Ishikawa (cell line): ENCODE measurements at regions not wholly inside any gene's neighbourhood (a gene's known extent, or its start where the extent isn't known, plus 50 kb on each side); places are given as distances from the start of the nearest gene placed in this dataset.
A peak's percentile ranks its signal among the peaks of the same experiment; 100 is the strongest.

Source experiments
- CEBPB ChIP-seq: IDR thresholded peaks from 2 replicates; pipeline ENCODE4 v1.6.1; 2012
- CREB1 ChIP-seq: IDR thresholded peaks from 2 replicates; pipeline ENCODE4 v1.6.1; 2012; ENCODE audit warnings: low read depth
- EGR1 ChIP-seq: IDR thresholded peaks from 2 replicates; pipeline ENCODE4 v1.6.1; 2012
- EP300 ChIP-seq: IDR thresholded peaks from 2 replicates; pipeline ENCODE4 v1.6.1; 2012; ENCODE audit warnings: borderline replicate concordance
- FOXM1 ChIP-seq: IDR thresholded peaks from 2 replicates; pipeline ENCODE4 v1.6.1; 2012; ENCODE audit warnings: low read depth, borderline replicate concordance
- NFIC ChIP-seq: IDR thresholded peaks from 2 replicates; pipeline ENCODE4 v1.6.1; 2012
- RAD21 ChIP-seq: IDR thresholded peaks from 2 replicates; pipeline ENCODE4 v1.6.1; 2012; ENCODE audit warnings: low read depth
- TAF1 ChIP-seq: IDR thresholded peaks from 2 replicates; pipeline ENCODE4 v1.6.1; 2012; ENCODE audit warnings: low read depth, mild to moderate bottlenecking
- TCF12 ChIP-seq: IDR thresholded peaks from 2 replicates; pipeline ENCODE4 v1.6.1; 2012; ENCODE audit warnings: low read depth
- TEAD4 ChIP-seq: IDR thresholded peaks from 2 replicates; pipeline ENCODE4 v1.6.1; 2012
- YY1 ChIP-seq: IDR thresholded peaks from 2 replicates; pipeline ENCODE4 v1.6.1; 2012; ENCODE audit warnings: low read depth
- ZBTB7A ChIP-seq: IDR thresholded peaks from 2 replicates; pipeline ENCODE4 v1.6.1; 2012; ENCODE audit warnings: low read depth
- TF ChIP-seq, protein P1 (sequence below): IDR thresholded peaks from 2 replicates; pipeline ENCODE4 v1.6.1; 2012; ENCODE audit warnings: low read depth, mild to moderate bottlenecking
- TF ChIP-seq, protein P2 (sequence below): IDR thresholded peaks from 2 replicates; pipeline ENCODE4 v1.6.1; 2012
- TF ChIP-seq, protein P3 (sequence below): IDR thresholded peaks from 2 replicates; pipeline ENCODE4 v1.6.1; 2012

DNA sequence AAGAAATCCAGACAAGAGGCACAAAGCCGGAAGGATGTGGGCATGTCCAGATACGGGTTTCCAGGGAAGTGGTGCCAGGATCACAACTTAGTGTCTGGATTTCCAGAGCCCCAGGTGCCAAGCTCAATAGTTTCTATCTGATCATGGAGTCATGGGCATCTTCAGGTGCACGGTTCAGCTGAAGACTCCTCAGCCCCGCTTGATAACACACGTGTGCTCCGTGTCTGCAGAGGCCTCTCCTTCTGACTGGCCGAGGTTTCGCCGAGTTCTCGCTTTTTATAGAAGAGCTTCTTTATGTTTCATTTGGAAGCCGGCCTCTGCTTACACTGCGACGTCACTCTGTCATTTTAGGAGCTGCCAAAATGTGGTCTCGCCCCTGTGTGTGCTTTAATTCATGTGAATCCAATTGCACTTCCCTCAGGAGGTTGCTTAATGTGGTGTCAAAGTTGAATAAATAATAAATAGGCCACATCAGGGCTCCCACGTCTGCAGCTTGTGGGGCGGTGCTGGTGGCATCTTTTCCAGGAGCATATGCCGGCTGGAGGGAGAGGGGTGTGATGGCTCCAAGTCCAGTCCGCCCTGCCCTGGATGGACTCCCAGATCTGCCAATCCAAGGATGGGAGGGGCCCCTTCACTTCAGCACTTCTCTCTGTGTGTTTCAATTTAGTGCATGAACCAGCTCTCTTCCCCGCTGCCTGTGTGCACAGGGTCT, 1410.8 kb downstream of the TBC1D22A start:
- TF ChIP-seq NFIC (no peak), CREB1 (no peak), RAD21 (no peak)

DNA sequence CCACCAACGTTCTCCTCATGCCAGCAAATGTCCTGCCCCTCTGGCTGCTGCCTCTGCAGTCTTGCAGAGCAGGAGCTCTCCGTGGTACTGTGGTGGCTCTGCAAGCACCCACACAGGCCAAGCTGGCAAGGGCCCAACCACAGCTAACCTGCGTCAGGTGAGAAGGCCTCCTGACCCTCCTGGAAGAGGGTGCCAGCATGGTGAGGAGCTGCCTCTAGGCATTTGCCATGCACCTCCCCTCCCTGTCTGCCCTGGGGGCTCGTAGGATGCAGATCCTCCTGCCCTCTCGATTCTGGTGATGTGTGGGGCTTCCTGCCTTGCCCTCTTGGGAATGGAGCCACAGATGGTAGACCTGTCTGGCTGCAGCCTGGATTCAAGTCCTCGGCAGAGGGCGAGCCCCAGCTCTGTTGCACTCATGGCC, 1408.8 kb downstream of the TBC1D22A start:
- TF ChIP-seq, protein P1, sequence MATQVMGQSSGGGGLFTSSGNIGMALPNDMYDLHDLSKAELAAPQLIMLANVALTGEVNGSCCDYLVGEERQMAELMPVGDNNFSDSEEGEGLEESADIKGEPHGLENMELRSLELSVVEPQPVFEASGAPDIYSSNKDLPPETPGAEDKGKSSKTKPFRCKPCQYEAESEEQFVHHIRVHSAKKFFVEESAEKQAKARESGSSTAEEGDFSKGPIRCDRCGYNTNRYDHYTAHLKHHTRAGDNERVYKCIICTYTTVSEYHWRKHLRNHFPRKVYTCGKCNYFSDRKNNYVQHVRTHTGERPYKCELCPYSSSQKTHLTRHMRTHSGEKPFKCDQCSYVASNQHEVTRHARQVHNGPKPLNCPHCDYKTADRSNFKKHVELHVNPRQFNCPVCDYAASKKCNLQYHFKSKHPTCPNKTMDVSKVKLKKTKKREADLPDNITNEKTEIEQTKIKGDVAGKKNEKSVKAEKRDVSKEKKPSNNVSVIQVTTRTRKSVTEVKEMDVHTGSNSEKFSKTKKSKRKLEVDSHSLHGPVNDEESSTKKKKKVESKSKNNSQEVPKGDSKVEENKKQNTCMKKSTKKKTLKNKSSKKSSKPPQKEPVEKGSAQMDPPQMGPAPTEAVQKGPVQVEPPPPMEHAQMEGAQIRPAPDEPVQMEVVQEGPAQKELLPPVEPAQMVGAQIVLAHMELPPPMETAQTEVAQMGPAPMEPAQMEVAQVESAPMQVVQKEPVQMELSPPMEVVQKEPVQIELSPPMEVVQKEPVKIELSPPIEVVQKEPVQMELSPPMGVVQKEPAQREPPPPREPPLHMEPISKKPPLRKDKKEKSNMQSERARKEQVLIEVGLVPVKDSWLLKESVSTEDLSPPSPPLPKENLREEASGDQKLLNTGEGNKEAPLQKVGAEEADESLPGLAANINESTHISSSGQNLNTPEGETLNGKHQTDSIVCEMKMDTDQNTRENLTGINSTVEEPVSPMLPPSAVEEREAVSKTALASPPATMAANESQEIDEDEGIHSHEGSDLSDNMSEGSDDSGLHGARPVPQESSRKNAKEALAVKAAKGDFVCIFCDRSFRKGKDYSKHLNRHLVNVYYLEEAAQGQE = peak; percentile 79
- TF ChIP-seq CREB1 = no peak

DNA sequence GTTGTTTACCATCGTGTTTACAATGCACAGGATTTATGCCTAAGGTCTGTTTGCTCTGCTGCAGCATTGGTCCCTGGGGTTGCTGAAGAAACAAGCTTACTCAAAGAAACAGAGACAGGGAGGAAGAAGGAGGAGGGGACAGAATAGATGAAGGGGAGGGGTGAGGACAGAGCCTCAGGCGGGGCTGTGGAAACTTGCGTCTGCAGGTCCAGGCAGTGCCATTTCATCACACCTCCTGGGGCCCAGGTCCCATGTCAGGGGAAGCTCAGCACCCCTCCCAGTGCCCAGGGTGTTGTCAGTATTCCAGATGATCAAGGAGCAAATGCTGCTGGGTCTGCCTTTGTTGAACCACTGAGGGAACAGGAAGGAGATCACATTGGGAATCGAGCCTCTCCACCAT, 1406.8 kb downstream of the TBC1D22A start:
- TF ChIP-seq, protein P1 = no peak
- TF ChIP-seq TEAD4 (no peak), YY1 (no peak), TAF1 (no peak), EP300 (no peak), ZBTB7A (no peak), FOXM1 (no peak), EGR1 (no peak), RAD21 (no peak), TCF12 (no peak), CEBPB (no peak)
- TF ChIP-seq, protein P2, sequence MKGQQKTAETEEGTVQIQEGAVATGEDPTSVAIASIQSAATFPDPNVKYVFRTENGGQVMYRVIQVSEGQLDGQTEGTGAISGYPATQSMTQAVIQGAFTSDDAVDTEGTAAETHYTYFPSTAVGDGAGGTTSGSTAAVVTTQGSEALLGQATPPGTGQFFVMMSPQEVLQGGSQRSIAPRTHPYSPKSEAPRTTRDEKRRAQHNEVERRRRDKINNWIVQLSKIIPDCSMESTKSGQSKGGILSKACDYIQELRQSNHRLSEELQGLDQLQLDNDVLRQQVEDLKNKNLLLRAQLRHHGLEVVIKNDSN = no peak
- TF ChIP-seq, protein P3, sequence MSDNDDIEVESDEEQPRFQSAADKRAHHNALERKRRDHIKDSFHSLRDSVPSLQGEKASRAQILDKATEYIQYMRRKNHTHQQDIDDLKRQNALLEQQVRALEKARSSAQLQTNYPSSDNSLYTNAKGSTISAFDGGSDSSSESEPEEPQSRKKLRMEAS = no peak

DNA sequence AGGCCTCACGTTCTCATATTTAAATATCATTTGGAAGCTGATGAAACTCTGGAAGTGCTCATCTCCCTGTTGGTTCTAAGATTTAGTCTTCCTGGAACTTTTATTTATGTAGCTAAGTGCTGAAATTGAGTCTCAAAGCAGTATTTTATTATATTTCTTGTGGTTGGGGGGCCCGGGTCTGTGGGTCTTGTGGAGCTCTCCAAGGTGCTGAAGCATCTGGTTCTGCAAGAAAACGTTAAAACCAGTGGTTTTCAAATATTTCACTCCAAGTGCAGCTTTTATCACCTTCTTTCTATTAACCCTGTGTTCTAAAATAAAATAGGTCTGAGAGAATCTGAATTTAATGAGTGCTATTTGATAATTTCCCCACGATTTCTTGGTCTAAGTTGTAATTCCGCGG, 1404.8 kb downstream of the TBC1D22A start:
- TF ChIP-seq FOXM1 (no peak), RAD21 (no peak), CEBPB (no peak), CREB1 (no peak), EP300 (no peak)
- TF ChIP-seq, protein P1 = peak; percentile 84
- TF ChIP-seq, protein P3 = no peak

DNA sequence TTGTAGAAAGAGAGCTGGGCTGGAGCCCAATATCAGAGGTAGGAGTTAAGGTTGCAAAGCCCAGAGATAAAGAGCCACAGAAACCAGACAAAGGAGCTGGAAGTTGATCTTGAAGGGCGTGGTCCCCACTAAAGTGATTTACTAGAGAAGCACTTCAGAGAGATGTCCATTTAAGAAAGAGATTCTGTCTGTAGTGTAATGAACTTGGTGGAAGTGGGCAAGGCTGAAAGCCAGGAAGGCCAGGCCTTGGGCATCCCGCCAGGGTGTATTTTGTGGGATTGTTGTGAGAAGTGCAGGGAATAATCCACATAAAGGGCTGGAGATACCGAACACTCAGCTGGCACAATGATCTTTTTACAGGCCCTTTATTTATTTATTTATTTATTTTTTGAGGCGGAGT, 1398.8 kb downstream of the TBC1D22A start:
- TF ChIP-seq EP300 (no peak), RAD21 (no peak), CREB1 (no peak), TEAD4 (no peak), TAF1 (no peak), FOXM1 (no peak), NFIC (no peak), TCF12 (no peak)
- TF ChIP-seq, protein P3 = no peak

DNA sequence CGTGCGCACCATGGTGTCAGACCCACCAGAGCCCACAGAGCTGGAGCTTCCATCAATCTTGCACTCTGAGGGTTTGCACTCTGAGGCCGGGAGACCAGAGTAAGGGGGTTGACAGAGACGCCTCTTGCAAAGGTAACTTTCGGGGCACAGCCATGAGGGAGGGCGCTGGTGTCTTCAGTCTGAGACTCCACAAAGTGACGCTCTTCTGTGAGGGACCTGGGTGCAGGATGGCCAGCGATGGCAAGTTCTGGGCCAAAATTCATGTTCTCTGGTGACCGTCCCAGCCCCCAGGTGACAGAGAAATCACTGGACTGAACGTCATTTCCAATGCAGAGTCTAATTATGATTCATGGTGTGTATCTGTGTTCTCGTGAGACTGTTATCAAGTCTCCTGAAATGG, 1395.2 kb downstream of the TBC1D22A start:
- TF ChIP-seq, protein P2 = no peak
- TF ChIP-seq TEAD4 (no peak), CREB1 (no peak)
